ENCODE measurements at regions not wholly inside any gene's neighbourhood (a gene's known extent, or its start where the extent isn't known, plus 50 kb on each side); places are given as distances from the start of the nearest gene placed in this dataset.

DNA sequence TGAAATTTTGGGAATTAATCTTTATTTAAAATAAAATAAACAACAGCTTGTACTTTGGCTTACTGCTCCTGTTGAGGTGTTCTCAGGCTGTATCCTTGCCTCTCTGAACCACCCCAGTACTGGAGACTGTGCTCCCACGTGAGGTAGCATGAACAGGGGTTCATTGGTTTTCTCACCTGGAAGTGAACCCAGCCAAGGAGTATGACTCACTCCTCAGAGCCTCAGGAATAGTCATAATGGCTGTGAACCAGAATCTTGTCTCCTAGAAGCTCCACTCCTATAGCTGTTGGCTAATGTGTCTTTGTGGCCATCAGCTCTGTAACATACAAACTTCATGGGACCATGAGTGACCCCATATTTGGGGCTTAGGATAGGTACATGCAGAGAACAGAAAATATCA, 122.5 kb upstream of the ST8SIA2 start:
- no peak for ATAC-seq
- TF ChIP-seq TOX (CRISPR knock-in tag; IDR thresholded peaks at IDR 0.05; ENCODE audit: borderline replicate concordance) = no peak

DNA sequence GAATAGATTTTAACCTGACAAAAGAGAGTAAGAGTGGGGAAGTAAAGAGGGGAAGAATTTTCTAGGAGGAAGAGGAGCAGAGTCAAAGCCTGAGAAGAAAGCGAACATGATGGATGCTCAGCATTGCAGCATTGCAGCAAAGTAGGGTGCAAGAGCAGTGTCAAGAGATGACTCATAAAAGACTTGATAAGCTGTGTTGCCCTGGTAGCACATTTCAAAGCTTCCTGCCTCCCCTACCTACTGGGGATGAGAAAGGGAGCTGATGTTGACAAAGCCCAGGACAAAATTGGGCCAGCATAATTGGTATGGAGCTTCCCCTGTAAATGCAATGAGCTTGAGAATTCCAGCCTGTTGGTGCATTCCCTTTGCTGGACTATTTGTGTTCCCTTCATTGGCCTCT, 121.6 kb upstream of the ST8SIA2 start:
- no peak for ATAC-seq
- TF ChIP-seq POU6F1 (CRISPR knock-in tag; IDR thresholded peaks at IDR 0.05; ENCODE audit: borderline replicate concordance, low read depth) (no peak), PATZ1 (CRISPR knock-in tag; IDR thresholded peaks at IDR 0.05; ENCODE audit: borderline replicate concordance) (no peak), ZNF8 (CRISPR knock-in tag; IDR thresholded peaks at IDR 0.05) (no peak), TCF4 (CRISPR knock-in tag; IDR thresholded peaks at IDR 0.05; ENCODE audit: borderline replicate concordance) (no peak), ARNTL (CRISPR knock-in tag; IDR thresholded peaks at IDR 0.05; ENCODE audit: borderline replicate concordance, low read depth) (no peak), ESRRG (CRISPR knock-in tag; IDR thresholded peaks at IDR 0.05) (no peak), OSR1 (CRISPR knock-in tag; IDR thresholded peaks at IDR 0.05) (no peak), ZNF70 (CRISPR knock-in tag; IDR thresholded peaks at IDR 0.05) (no peak), ZFP30 (CRISPR knock-in tag; IDR thresholded peaks at IDR 0.05) (no peak), ZC3H10 (CRISPR knock-in tag; IDR thresholded peaks at IDR 0.05) (no peak), ZNF565 (CRISPR knock-in tag; conservative IDR thresholded peaks at IDR 0.05; ENCODE audit: low read depth) (no peak), SNAI2 (CRISPR knock-in tag; IDR thresholded peaks at IDR 0.05) (no peak)
- TF ChIP-seq, protein P1, sequence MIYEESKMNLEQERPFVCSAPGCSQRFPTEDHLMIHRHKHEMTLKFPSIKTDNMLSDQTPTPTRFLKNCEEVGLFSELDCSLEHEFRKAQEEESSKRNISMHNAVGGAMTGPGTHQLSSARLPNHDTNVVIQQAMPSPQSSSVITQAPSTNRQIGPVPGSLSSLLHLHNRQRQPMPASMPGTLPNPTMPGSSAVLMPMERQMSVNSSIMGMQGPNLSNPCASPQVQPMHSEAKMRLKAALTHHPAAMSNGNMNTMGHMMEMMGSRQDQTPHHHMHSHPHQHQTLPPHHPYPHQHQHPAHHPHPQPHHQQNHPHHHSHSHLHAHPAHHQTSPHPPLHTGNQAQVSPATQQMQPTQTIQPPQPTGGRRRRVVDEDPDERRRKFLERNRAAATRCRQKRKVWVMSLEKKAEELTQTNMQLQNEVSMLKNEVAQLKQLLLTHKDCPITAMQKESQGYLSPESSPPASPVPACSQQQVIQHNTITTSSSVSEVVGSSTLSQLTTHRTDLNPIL (CRISPR knock-in tag; IDR thresholded peaks at IDR 0.05; ENCODE audit: low read depth) = no peak
- TF ChIP-seq, protein P2, sequence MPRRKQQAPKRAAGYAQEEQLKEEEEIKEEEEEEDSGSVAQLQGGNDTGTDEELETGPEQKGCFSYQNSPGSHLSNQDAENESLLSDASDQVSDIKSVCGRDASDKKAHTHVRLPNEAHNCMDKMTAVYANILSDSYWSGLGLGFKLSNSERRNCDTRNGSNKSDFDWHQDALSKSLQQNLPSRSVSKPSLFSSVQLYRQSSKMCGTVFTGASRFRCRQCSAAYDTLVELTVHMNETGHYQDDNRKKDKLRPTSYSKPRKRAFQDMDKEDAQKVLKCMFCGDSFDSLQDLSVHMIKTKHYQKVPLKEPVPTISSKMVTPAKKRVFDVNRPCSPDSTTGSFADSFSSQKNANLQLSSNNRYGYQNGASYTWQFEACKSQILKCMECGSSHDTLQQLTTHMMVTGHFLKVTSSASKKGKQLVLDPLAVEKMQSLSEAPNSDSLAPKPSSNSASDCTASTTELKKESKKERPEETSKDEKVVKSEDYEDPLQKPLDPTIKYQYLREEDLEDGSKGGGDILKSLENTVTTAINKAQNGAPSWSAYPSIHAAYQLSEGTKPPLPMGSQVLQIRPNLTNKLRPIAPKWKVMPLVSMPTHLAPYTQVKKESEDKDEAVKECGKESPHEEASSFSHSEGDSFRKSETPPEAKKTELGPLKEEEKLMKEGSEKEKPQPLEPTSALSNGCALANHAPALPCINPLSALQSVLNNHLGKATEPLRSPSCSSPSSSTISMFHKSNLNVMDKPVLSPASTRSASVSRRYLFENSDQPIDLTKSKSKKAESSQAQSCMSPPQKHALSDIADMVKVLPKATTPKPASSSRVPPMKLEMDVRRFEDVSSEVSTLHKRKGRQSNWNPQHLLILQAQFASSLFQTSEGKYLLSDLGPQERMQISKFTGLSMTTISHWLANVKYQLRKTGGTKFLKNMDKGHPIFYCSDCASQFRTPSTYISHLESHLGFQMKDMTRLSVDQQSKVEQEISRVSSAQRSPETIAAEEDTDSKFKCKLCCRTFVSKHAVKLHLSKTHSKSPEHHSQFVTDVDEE (CRISPR knock-in tag; IDR thresholded peaks at IDR 0.05) = no peak

- TF ChIP-seq ARNTL (CRISPR knock-in tag; IDR thresholded peaks at IDR 0.05; ENCODE audit: borderline replicate concordance, low read depth) (no peak), TCF4 (CRISPR knock-in tag; IDR thresholded peaks at IDR 0.05; ENCODE audit: borderline replicate concordance) (no peak)
- ATAC-seq = no peak
Observed at GRCh38 chr15:92273286-92273685, 120.4 kb upstream of the ST8SIA2 start.

DNA sequence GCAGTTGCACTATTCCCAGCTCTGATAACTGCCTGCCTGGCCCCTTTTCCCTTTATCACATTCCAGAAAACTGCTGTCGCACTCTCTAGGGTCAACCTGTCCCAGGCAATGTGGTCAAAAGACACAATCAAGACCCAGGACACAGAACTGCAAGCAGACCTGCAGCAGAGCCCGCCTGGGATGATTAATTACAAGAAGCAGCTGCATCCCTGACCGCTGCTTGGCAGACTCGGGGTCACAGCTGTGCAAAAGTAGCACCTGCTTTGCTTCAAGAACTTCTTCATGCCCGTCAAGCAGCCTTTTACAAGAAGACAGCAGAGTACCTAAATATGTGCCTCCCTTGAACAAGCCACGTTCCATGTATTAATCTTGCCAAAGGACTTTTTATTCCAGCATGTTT, 120.0 kb upstream of the ST8SIA2 start:
- ATAC-seq = no peak
- no peak for TF ChIP-seq TOX (CRISPR knock-in tag; IDR thresholded peaks at IDR 0.05; ENCODE audit: borderline replicate concordance)
- TF ChIP-seq, protein P1 (CRISPR knock-in tag; IDR thresholded peaks at IDR 0.05; ENCODE audit: low read depth) = no peak

GRCh38 chr15:92277776-92278175, 115.9 kb upstream of the ST8SIA2 start:
- no peak for ATAC-seq
- TF ChIP-seq BACH2 (CRISPR knock-in tag; IDR thresholded peaks at IDR 0.05; ENCODE audit: borderline replicate concordance) (no peak), ZNF8 (CRISPR knock-in tag; IDR thresholded peaks at IDR 0.05) (no peak), GLIS3 (CRISPR knock-in tag; IDR thresholded peaks at IDR 0.05) (no peak), OSR1 (CRISPR knock-in tag; IDR thresholded peaks at IDR 0.05) (no peak), ZNF565 (CRISPR knock-in tag; conservative IDR thresholded peaks at IDR 0.05; ENCODE audit: low read depth) (no peak), PPARA (CRISPR knock-in tag; IDR thresholded peaks at IDR 0.05; ENCODE audit: borderline replicate concordance) (no peak), ZC3H10 (CRISPR knock-in tag; IDR thresholded peaks at IDR 0.05) (no peak)
- TF ChIP-seq, protein P2 (CRISPR knock-in tag; IDR thresholded peaks at IDR 0.05) = no peak
